ENCODE measurements at regions not wholly inside any gene's neighbourhood (a gene's known extent, or its start where the extent isn't known, plus 50 kb on each side); places are given as distances from the start of the nearest gene placed in this dataset.

- H3K9me3 ChIP-seq = no peaks in the 10 kb centered on the region
- H3K27ac ChIP-seq = no peak overlapping the region
- intact Hi-C loops (cut with DNase I) = no loop called here
- 58 to 67% methylated on average over 3 of the region's 3 CpGs for WGBS, 2 donors
- no peak for TF ChIP-seq POLR2A (IDR thresholded peaks at IDR 0.05)
- no peak for TF ChIP-seq POLR2AphosphoS5 (IDR thresholded peaks at IDR 0.05)
- TF ChIP-seq CTCF (IDR thresholded peaks at IDR 0.05) = no peak
- TF ChIP-seq EP300 (IDR thresholded peaks at IDR 0.05) = no peak
- H3K4me3 ChIP-seq = no peak overlapping the region
- no peaks in the 10 kb centered on the region for H3K4me1 ChIP-seq
- no peaks in the 10 kb centered on the region for H3K36me3 ChIP-seq
- H3K27me3 ChIP-seq = no peaks in the 10 kb centered on the region
- DNase-seq = no peak
Observed at GRCh38 chr18:73646772-73647171, 500.9 kb downstream of the FBXO15 start.

GRCh38 chr18:73646196-73646595 is 501.4 kb downstream of the FBXO15 start:
- H3K9me3 ChIP-seq = no peaks in the 10 kb centered on the region
- WGBS, 2 donors = 61 to 63% methylated on average over 4 of the region's 4 CpGs
- no peak overlapping the region for H3K27ac ChIP-seq
- H3K4me3 ChIP-seq = no peak overlapping the region
- TF ChIP-seq POLR2AphosphoS5 (IDR thresholded peaks at IDR 0.05) (no peak), POLR2A (IDR thresholded peaks at IDR 0.05) (no peak), CTCF (IDR thresholded peaks at IDR 0.05) (no peak), EP300 (IDR thresholded peaks at IDR 0.05) (no peak)
- intact Hi-C loops (cut with DNase I) = no loop called here
- no peaks in the 10 kb centered on the region for H3K4me1 ChIP-seq
- no peaks in the 10 kb centered on the region for H3K27me3 ChIP-seq
- DNase-seq = no peak
- H3K36me3 ChIP-seq = no peaks in the 10 kb centered on the region

GRCh38 chr18:73645160-73645715 is 502.4 kb downstream of the FBXO15 start:
- TF ChIP-seq POLR2A (IDR thresholded peaks at IDR 0.05) = no peak
- intact Hi-C loops (cut with DNase I) = no loop called here
- no peaks in the 10 kb centered on the region for H3K9me3 ChIP-seq
- WGBS, 2 donors = 76 to 86% methylated on average over 2 of the region's 2 CpGs
- H3K4me3 ChIP-seq = no peak overlapping the region
- no peaks in the 10 kb centered on the region for H3K4me1 ChIP-seq
- no peaks in the 10 kb centered on the region for H3K27me3 ChIP-seq
- no peak for DNase-seq
- H3K27ac ChIP-seq = no peak overlapping the region
- no peaks in the 10 kb centered on the region for H3K36me3 ChIP-seq

- DNase-seq = no peak
- intact Hi-C loops (cut with DNase I) = no loop called here
- no peak for TF ChIP-seq CTCF (IDR thresholded peaks at IDR 0.05)
- TF ChIP-seq EP300 (IDR thresholded peaks at IDR 0.05) = no peak
- TF ChIP-seq POLR2AphosphoS5 (IDR thresholded peaks at IDR 0.05) = no peak
- no peak for TF ChIP-seq POLR2A (IDR thresholded peaks at IDR 0.05)
- H3K27ac ChIP-seq = no peak overlapping the region
- no peaks in the 10 kb centered on the region for H3K9me3 ChIP-seq
- no peaks in the 10 kb centered on the region for H3K4me1 ChIP-seq
- H3K36me3 ChIP-seq = no peaks in the 10 kb centered on the region
- no peak overlapping the region for H3K4me3 ChIP-seq
- 80 to 88% methylated on average over 6 of the region's 6 CpGs for WGBS, 2 donors
- no peaks in the 10 kb centered on the region for H3K27me3 ChIP-seq
Observed at GRCh38 chr18:73639788-73640187, 507.8 kb downstream of the FBXO15 start.

- Histone ChIP-seq H3K27me3 (no peaks in the 10 kb centered on the region), H3K4me3 (no peak overlapping the region), H3K4me1 (no peaks in the 10 kb centered on the region), H3K27ac (no peak overlapping the region), H3K9me3 (no peaks in the 10 kb centered on the region), H3K36me3 (no peaks in the 10 kb centered on the region)
- no peak for DNase-seq
- TF ChIP-seq CTCF (IDR thresholded peaks at IDR 0.05) (no peak), POLR2AphosphoS5 (IDR thresholded peaks at IDR 0.05) (no peak), EP300 (IDR thresholded peaks at IDR 0.05) (no peak), POLR2A (IDR thresholded peaks at IDR 0.05) (no peak)
- intact Hi-C loops (cut with DNase I) = no loop called here
Observed at GRCh38 chr18:73638709-73639108, 508.9 kb downstream of the FBXO15 start.
